Neuronal stem cell (in vitro differentiated cells): ENCODE measurements at regions not wholly inside any gene's neighbourhood (a gene's known extent, or its start where the extent isn't known, plus 50 kb on each side); places are given as distances from the start of the nearest gene placed in this dataset.
A peak's percentile ranks its signal among the peaks of the same experiment; 100 is the strongest.

ENCODE experiments used
- DNase-seq: peaks from one replicate; pipeline ENCODE4 v3.0.0-alpha.2; 2013; ENCODE audit warnings: low spot score
- H2AFZ ChIP-seq: one replicate; pipeline ENCODE4 v1.6.1; 2013; ENCODE audit warnings: mild to moderate bottlenecking, low read length, inconsistent platforms
- H2AK5ac ChIP-seq: 2 replicates; pipeline ENCODE4 v1.6.1; 2013; ENCODE audit warnings: low read depth, mild to moderate bottlenecking, inconsistent platforms, low read length, moderate library complexity, mixed read lengths
- H2BK120ac ChIP-seq: 2 replicates; pipeline ENCODE4 v1.6.1; 2013; ENCODE audit warnings: low read depth, mild to moderate bottlenecking, inconsistent platforms, low read length, moderate library complexity, mixed read lengths
- H2BK12ac ChIP-seq: one replicate; pipeline ENCODE4 v1.6.1; 2013; ENCODE audit warnings: low read length, inconsistent platforms
- H2BK15ac ChIP-seq: 2 replicates; pipeline ENCODE4 v1.6.1; 2013; ENCODE audit warnings: mild to moderate bottlenecking, low read length, inconsistent platforms, mixed read lengths
- H2BK5ac ChIP-seq: one replicate; pipeline ENCODE4 v1.6.1; 2013; ENCODE audit warnings: inconsistent platforms, mild to moderate bottlenecking, low read length, moderate library complexity
- H3K14ac ChIP-seq: one replicate; pipeline ENCODE4 v1.6.1; 2013; ENCODE audit warnings: low read length, inconsistent platforms
- H3K18ac ChIP-seq: 2 replicates; pipeline ENCODE4 v1.6.1; 2013; ENCODE audit warnings: low read length, inconsistent platforms
- H3K23ac ChIP-seq: 2 replicates; pipeline ENCODE4 v1.6.1; 2013; ENCODE audit warnings: low read depth, mild to moderate bottlenecking, mixed read lengths, low read length, inconsistent platforms; ENCODE audit not compliant: poor library complexity
- H3K27ac ChIP-seq: replicated peaks from 3 replicates; pipeline ENCODE4 v1.5.1; 2013; ENCODE audit warnings: low read length, inconsistent platforms
- H3K27me3 ChIP-seq, 3 experiments: 2 replicates each; pipeline ENCODE4 v1.6.1; 2013; ENCODE audit warnings: low read length in 3 of 3, mild to moderate bottlenecking in 2 of 3, inconsistent platforms in 1 of 3, low read depth in 1 of 3, mixed read lengths in 1 of 3, moderate library complexity in 1 of 3; ENCODE audit not compliant: control insufficient read depth in 3 of 3, insufficient read depth in 3 of 3
- H3K36me3 ChIP-seq, 2 donors: replicated peaks in 1 of 2; 2 replicates each; pipeline ENCODE4 v1.6.1; 2013; ENCODE audit warnings: low read length in 2 of 2; ENCODE audit not compliant: control insufficient read depth in 2 of 2, insufficient read depth in 2 of 2
- H3K4ac ChIP-seq: 2 replicates; pipeline ENCODE4 v1.6.1; 2013; ENCODE audit warnings: inconsistent platforms, mild to moderate bottlenecking, low read length, moderate library complexity
- H3K4me1 ChIP-seq, 2 donors: 1 replicate in 1 of 2; 2 replicates in 1 of 2; pipeline ENCODE4 v1.6.1; 2013; ENCODE audit warnings: low read length in 2 of 2, low read depth in 1 of 2; ENCODE audit not compliant: control insufficient read depth in 2 of 2, insufficient read depth in 1 of 2
- H3K4me2 ChIP-seq: one replicate; pipeline ENCODE4 v1.6.1; 2013; ENCODE audit warnings: mild to moderate bottlenecking, low read length, inconsistent platforms; ENCODE audit not compliant: insufficient read depth, poor library complexity, severe bottlenecking
- H3K4me3 ChIP-seq, 2 donors: 2 replicates each; pipeline ENCODE4 v1.5.1; 2013; ENCODE audit warnings: low read length in 2 of 2, mild to moderate bottlenecking in 2 of 2, inconsistent platforms in 1 of 2, moderate library complexity in 1 of 2
- H3K79me1 ChIP-seq: one replicate; pipeline ENCODE4 v1.6.1; 2013; ENCODE audit warnings: low read depth, mild to moderate bottlenecking, inconsistent platforms, low read length, moderate library complexity
- H3K9ac ChIP-seq: one replicate; pipeline ENCODE4 v1.6.1; 2013; ENCODE audit warnings: mild to moderate bottlenecking, low read depth, low read length, inconsistent platforms; ENCODE audit not compliant: poor library complexity
- H3K9me3 ChIP-seq, 2 donors: replicated peaks in 1 of 2; 2 replicates each; pipeline versions ENCODE3 to v1.6.1; 2013; ENCODE audit warnings: low read length in 2 of 2, mild to moderate bottlenecking in 2 of 2, inconsistent platforms in 1 of 2, low read depth in 1 of 2, mixed read lengths in 1 of 2, moderate library complexity in 1 of 2; ENCODE audit not compliant: control insufficient read depth in 2 of 2, insufficient read depth in 1 of 2
- H4K8ac ChIP-seq: one replicate; pipeline ENCODE4 v1.6.1; 2013; ENCODE audit warnings: low read depth, mild to moderate bottlenecking, inconsistent platforms, low read length, moderate library complexity
- H4K91ac ChIP-seq: one replicate; pipeline ENCODE4 v1.6.1; 2013; ENCODE audit warnings: low read length, low read depth, mild to moderate bottlenecking, inconsistent platforms; ENCODE audit not compliant: poor library complexity
- WGBS, 2 donors: extraction: QIAGEN DNeasy Blood & Tissue Kit; methylation state at CpG; one replicate each; pipeline ENCODE4 v1.1.7; 2013; ENCODE audit warnings: missing lambda C conversion rate in 2 of 2, mixed read lengths in 1 of 2; ENCODE audit not compliant: insufficient read length in 2 of 2, insufficient replicate concordance in 1 of 2; ENCODE audit errors: extremely low coverage in 2 of 2; 5-methylcytosine and 5-hydroxymethylcytosine counted together

DNA sequence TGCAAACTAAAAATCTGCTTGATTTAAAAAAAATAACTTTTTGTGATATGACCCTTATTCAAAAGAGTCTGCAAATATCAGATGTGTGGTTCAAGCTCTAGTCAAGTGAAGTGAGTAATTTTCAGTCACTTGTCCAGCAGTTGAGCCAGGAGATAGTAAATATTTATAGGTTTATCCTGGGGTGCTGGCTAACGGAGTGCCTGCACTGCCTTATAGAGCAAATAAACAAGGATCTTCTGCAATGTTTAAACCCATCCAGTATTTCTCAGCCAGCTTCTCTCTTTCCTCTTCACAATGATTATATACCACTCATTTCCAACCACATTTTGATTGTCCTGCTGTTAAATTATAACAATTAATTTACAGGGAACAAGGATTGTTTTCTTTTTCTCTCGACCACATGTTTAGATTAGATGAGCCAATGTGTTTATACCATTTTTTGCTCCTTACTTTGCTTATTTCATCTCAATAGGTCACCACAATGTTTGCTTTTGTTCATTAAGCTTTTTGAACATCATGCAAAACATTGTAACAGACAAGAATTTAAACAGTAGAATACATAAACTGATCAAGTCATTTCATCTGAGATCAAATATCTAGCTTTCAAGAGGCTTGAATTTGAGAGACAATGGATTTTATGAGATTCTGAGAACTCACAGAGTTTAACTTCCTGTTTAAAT is 60.3 kb upstream of the GREM2 start:
- H3K27me3 ChIP-seq: no peaks in the 10 kb centered on the region
- H3K4me2 ChIP-seq: no peak overlapping the region
- no peak overlapping the region for H3K27ac ChIP-seq
- H3K4me1 ChIP-seq: no peaks in the 10 kb centered on the region
- no peak overlapping the region for H2BK120ac ChIP-seq
- H2BK12ac ChIP-seq: no peak overlapping the region
- no peak overlapping the region for H3K18ac ChIP-seq
- no peaks in the 10 kb centered on the region for H3K79me1 ChIP-seq
- H2BK15ac ChIP-seq: no peak overlapping the region
- DNase-seq: no peak
- no peak overlapping the region for H2AFZ ChIP-seq
- H3K23ac ChIP-seq: no peak overlapping the region
- no peak overlapping the region for H4K8ac ChIP-seq
- H3K36me3 ChIP-seq: no peaks in the 10 kb centered on the region
- H2AK5ac ChIP-seq: no peak overlapping the region
- H3K14ac ChIP-seq: no peak overlapping the region
- no peak overlapping the region for H2BK5ac ChIP-seq
- no CpG with 5 or more reads among the region's 2 CpGs for WGBS, 2 donors
- H3K4ac ChIP-seq: no peak overlapping the region
- no peak overlapping the region for H4K91ac ChIP-seq
- H3K9me3 ChIP-seq: no peaks in the 10 kb centered on the region
- no peak overlapping the region for H3K4me3 ChIP-seq
- H3K9ac ChIP-seq: no peak overlapping the region

DNA sequence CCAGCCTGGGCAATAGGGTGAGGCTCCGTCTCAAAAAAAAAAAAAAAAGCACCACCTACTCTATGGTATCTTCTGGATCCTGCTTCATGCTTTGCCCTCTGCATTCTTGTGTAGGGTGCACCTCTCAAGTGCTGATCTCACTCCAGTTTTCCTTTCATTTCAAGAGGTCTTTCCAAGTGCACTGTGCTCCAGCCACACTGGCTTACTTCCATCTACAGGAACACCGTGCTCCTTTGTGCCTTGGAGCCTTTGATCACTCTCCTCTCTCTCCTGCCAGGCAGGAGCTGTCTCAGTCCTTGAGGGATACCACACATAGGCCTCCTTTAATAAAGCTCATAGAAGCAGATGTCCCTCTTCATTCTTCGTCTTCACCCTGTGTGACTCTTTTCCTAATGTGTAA is 55.4 kb upstream of the GREM2 start:
- no peak overlapping the region for H2BK12ac ChIP-seq
- no peak overlapping the region for H3K9ac ChIP-seq
- no peaks in the 10 kb centered on the region for H3K27me3 ChIP-seq
- no peak overlapping the region for H2AK5ac ChIP-seq
- no peak overlapping the region for H2BK5ac ChIP-seq
- H4K91ac ChIP-seq: no peak overlapping the region
- no peak overlapping the region for H2AFZ ChIP-seq
- peak overlapping the region in 1 of 2 donors; percentile 30 for H3K4me3 ChIP-seq
- H3K9me3 ChIP-seq: no peaks in the 10 kb centered on the region
- no peak overlapping the region for H3K4ac ChIP-seq
- WGBS, 2 donors: no CpG with 5 or more reads among the region's 3 CpGs
- no peak overlapping the region for H4K8ac ChIP-seq
- no peaks in the 10 kb centered on the region for H3K79me1 ChIP-seq
- no peaks in the 10 kb centered on the region for H3K4me1 ChIP-seq
- no peak overlapping the region for H2BK120ac ChIP-seq
- no peak overlapping the region for H3K18ac ChIP-seq
- H2BK15ac ChIP-seq: no peak overlapping the region
- H3K4me2 ChIP-seq: no peak overlapping the region
- no peak overlapping the region for H3K14ac ChIP-seq
- H3K23ac ChIP-seq: no peak overlapping the region
- DNase-seq: no peak
- no peaks in the 10 kb centered on the region for H3K36me3 ChIP-seq
- H3K27ac ChIP-seq: no peak overlapping the region

- H3K27ac ChIP-seq: no peak overlapping the region
- no peak overlapping the region for H2BK12ac ChIP-seq
- no peak overlapping the region for H3K18ac ChIP-seq
- no peak overlapping the region for H2BK5ac ChIP-seq
- H3K4me3 ChIP-seq: no peak overlapping the region
- H4K91ac ChIP-seq: no peak overlapping the region
- H3K4me2 ChIP-seq: no peak overlapping the region
- no peak overlapping the region for H2AFZ ChIP-seq
- DNase-seq: no peak
- no peak overlapping the region for H2AK5ac ChIP-seq
- no peaks in the 10 kb centered on the region for H3K79me1 ChIP-seq
- no CpG with 5 or more reads among the region's 9 CpGs for WGBS, 2 donors
- no peak overlapping the region for H3K23ac ChIP-seq
- H3K9me3 ChIP-seq: no peaks in the 10 kb centered on the region
- H3K4me1 ChIP-seq: no peaks in the 10 kb centered on the region
- H3K36me3 ChIP-seq: no peaks in the 10 kb centered on the region
- no peak overlapping the region for H4K8ac ChIP-seq
- no peaks in the 10 kb centered on the region for H3K27me3 ChIP-seq
- no peak overlapping the region for H2BK120ac ChIP-seq
- no peak overlapping the region for H2BK15ac ChIP-seq
- H3K4ac ChIP-seq: no peak overlapping the region
- H3K9ac ChIP-seq: no peak overlapping the region
- no peak overlapping the region for H3K14ac ChIP-seq
Measured at GRCh38 chr1:240666568-240667198, 54.7 kb upstream of the GREM2 start.

DNA sequence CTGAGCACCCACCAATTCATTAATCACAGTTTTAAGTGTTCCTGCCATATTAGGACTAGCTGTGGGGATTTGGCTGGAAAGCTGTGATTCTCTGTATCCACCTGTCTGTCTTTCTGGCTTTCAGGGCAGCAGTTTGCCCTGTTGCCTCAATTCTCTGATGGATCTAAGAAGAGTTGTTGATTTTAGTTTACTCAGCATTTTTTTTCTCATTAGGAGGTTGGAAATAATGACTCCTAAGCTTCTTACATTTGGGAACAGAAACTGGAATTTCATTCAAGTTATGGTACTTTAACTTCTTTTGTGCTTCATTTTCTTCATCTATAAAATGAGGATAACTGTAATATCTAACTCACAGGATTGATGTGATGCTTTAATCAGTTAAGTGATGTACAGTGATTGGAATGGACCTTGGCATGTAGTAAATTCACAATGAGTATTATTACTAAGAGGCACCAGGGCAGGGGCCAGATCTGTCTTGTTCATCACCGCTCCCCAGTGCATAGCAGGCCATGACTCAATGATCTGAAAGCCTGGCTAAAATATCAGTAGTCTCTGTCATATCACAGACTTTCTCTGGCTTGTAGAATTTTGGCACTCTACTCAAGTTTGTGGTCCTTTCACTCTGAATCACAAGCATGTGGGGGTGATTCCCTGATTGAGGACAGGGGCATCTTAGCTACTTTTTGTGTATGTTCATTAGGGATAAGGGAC is 51.4 kb upstream of the GREM2 start:
- H3K18ac ChIP-seq: no peak overlapping the region
- no peak overlapping the region for H3K14ac ChIP-seq
- H2BK120ac ChIP-seq: no peak overlapping the region
- WGBS, 2 donors: no CpG with 5 or more reads among the region's 1 CpG
- H2AFZ ChIP-seq: no peak overlapping the region
- no peaks in the 10 kb centered on the region for H3K27me3 ChIP-seq
- no peak overlapping the region for H2AK5ac ChIP-seq
- no peak overlapping the region for H3K4me2 ChIP-seq
- no peak overlapping the region for H2BK5ac ChIP-seq
- no peak overlapping the region for H4K8ac ChIP-seq
- no peak overlapping the region for H3K4me3 ChIP-seq
- no peak for DNase-seq
- H3K79me1 ChIP-seq: no peaks in the 10 kb centered on the region
- no peaks in the 10 kb centered on the region for H3K9me3 ChIP-seq
- no peak overlapping the region for H3K4ac ChIP-seq
- H3K36me3 ChIP-seq: no peaks in the 10 kb centered on the region
- no peak overlapping the region for H2BK15ac ChIP-seq
- H3K4me1 ChIP-seq: no peaks in the 10 kb centered on the region
- no peak overlapping the region for H4K91ac ChIP-seq
- H3K27ac ChIP-seq: no peak overlapping the region
- no peak overlapping the region for H2BK12ac ChIP-seq
- no peak overlapping the region for H3K23ac ChIP-seq
- no peak overlapping the region for H3K9ac ChIP-seq
